D721Med (cell line): ENCODE measurements at regions not wholly inside any gene's neighbourhood (a gene's known extent, or its start where the extent isn't known, plus 50 kb on each side); places are given as distances from the start of the nearest gene placed in this dataset.

Experiments
- DNase-seq: peaks from one replicate; pipeline ENCODE4 v3.0.0; 2011; ENCODE audit warnings: low spot score; ENCODE audit not compliant: insufficient read length
- FAIRE-seq: peaks from 2 replicates; lab custom pipeline; 2011; peaks lifted over from hg19 to GRCh38; lab: Jason Lieb, UNC
- CTCF ChIP-seq: IDR thresholded peaks from 2 replicates; pipeline ENCODE4 v1.5.1; 2012; ENCODE audit warnings: mild to moderate bottlenecking, control low read depth; ENCODE audit not compliant: insufficient read depth; ENCODE audit errors: missing control alignments

- no peak for DNase-seq
- no peak for TF ChIP-seq CTCF
- FAIRE-seq: no peak
Measured at GRCh38 chr1:230501849-230502248, 75.7 kb upstream of the PGBD5 start.

GRCh38 chr1:230501242-230501641 lies 75.1 kb upstream of the PGBD5 start:
- DNase-seq (no peak), FAIRE-seq (no peak)
- no peak for TF ChIP-seq CTCF

- no peak for FAIRE-seq
- DNase-seq: no peak
- no peak for TF ChIP-seq CTCF
Measured at GRCh38 chr1:230500063-230500462, 73.9 kb upstream of the PGBD5 start.

- no peak for TF ChIP-seq CTCF
- DNase-seq (no peak), FAIRE-seq (no peak)
Measured at GRCh38 chr1:230499496-230499895, 73.4 kb upstream of the PGBD5 start.

- TF ChIP-seq CTCF: no peak
- no peak for FAIRE-seq
- no peak for DNase-seq
Measured at GRCh38 chr1:230498704-230499103, 72.6 kb upstream of the PGBD5 start.

GRCh38 chr1:230496451-230496850 lies 70.3 kb upstream of the PGBD5 start:
- DNase-seq: no peak
- FAIRE-seq: no peak
- no peak for TF ChIP-seq CTCF

- TF ChIP-seq CTCF: no peak
- no peak for DNase-seq
- no peak for FAIRE-seq
Measured at GRCh38 chr1:230495891-230496385, 69.8 kb upstream of the PGBD5 start.
